GM12875 (cell line): ENCODE measurements at regions not wholly inside any gene's neighbourhood (a gene's known extent, or its start where the extent isn't known, plus 50 kb on each side); places are given as distances from the start of the nearest gene placed in this dataset.

ENCODE experiments used
- H3K4me3 ChIP-seq: one replicate; pipeline ENCODE4 v1.5.1; 2011; ENCODE audit warnings: low read depth, low read length, control low read depth
- TF ChIP-seq, protein P1 (sequence below): IDR thresholded peaks from 2 replicates; pipeline ENCODE4 v1.5.1; 2011; ENCODE audit warnings: low read depth, mild to moderate bottlenecking, control low read depth, inconsistent platforms, low read length, moderate library complexity, borderline replicate concordance; ENCODE audit not compliant: insufficient read depth

DNA sequence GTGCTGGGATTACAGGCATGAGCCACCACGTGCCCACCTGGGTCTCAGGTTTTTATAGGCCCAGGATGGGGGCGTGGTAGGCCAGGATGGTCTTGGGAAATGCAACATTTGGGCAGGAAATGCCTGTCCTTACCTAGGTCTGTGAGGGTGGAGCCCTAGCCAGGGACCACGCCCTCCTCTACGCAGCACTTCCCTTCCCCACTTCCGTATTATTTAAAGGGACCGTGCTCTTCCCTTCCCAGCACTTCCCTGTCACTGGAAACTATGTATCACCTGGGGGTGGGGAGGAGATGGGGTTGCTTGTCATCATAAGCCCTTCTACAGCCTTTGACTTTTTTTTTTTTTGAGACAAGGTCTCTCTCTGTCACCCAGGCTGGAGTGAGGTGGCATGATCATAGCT lies 238.9 kb upstream of the NLRP1 start:
- TF ChIP-seq, protein P1, sequence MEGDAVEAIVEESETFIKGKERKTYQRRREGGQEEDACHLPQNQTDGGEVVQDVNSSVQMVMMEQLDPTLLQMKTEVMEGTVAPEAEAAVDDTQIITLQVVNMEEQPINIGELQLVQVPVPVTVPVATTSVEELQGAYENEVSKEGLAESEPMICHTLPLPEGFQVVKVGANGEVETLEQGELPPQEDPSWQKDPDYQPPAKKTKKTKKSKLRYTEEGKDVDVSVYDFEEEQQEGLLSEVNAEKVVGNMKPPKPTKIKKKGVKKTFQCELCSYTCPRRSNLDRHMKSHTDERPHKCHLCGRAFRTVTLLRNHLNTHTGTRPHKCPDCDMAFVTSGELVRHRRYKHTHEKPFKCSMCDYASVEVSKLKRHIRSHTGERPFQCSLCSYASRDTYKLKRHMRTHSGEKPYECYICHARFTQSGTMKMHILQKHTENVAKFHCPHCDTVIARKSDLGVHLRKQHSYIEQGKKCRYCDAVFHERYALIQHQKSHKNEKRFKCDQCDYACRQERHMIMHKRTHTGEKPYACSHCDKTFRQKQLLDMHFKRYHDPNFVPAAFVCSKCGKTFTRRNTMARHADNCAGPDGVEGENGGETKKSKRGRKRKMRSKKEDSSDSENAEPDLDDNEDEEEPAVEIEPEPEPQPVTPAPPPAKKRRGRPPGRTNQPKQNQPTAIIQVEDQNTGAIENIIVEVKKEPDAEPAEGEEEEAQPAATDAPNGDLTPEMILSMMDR = no peak

DNA sequence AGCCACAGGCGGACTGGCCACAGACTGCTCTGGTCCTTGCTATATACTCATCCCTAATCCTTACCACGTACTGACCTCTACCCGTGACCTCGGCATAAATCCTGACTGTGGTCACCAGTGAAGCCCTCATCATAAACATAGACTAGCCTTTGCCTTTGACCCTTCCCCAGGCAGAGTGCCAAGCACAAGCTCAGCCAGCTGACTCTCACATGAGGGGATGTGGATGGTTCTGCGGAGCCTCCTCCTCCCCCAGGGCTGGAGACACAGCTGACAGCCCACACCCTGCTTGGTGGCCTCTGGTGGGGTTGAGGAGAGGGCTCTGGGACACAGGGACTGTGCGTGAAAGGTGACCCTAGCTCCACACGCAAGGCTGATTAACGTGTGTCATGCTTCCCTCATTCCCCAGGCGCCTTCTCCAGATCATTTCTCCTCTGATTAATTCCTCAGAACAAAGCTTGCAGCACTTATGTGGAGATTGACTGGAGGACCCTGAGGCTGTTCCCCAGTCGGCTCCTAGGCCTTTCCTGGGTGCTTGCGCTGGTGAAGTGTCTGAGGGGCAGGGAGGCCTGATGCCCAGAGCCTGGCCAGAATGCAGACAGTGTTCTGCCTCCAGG lies 241.5 kb upstream of the NLRP1 start:
- TF ChIP-seq, protein P1 = no peak
- H3K4me3 ChIP-seq = no peak overlapping the region

More for the DNA sequence above, 238.9 kb upstream of the NLRP1 start:
- no peak overlapping the region for H3K4me3 ChIP-seq

DNA sequence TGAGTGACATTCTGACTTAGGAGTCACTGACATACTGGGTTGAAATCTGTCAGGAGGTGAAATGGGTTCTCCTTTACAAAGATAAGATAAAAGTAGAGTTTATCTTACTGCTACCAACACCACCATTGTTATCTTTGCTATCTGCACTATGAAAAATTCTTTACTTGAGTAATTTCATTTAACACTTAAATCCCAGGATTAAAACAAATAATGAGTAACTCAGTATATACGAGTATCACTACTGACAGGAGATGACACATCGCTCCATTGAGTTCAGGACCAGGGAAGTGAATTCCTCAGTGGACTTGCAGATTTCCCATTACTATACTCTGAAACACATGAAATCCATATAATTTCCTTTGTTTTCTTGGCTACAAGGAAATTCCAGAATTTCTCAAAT lies 242.1 kb upstream of the NLRP1 start:
- no peak overlapping the region for H3K4me3 ChIP-seq
- TF ChIP-seq, protein P1 = no peak

DNA sequence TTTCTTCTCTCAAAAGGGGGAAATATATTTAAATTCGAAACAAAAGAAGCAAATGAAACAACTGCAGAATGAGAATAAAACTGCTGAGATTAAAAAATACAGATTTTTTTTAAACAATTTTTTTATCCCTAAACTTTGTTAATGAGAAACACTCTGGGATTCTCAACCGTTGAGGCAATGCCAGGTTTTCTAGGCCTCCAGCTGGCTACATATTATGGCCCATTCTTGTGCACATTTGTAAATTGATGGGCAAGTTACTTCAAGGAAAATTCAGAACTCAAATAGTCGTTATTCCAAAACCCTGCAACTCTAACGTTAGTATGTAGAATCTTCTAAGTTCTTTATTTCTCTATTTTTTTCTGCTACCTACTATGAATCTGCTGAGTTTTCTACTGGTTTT lies 239.3 kb upstream of the WSCD1 start:
- TF ChIP-seq, protein P1 = no peak
- no peak overlapping the region for H3K4me3 ChIP-seq

DNA sequence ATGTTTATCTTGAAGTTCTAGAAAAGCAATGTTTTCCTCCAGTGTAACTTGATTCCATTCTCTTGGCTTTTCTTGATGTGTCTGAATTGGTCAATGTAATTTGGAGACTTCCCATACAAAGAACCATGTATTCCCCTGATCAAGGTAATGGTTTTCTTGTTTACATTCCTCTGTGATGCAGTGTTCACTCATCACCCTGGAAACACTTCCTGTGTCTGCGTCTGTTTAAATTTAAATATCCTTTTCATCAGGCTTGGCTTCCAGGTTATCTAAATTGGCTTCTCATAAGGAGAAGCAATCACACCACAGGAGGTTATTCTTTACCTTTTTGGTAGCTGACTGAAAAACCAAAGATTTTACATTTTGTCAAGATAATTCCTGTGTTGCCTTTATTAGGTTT lies 237.3 kb upstream of the WSCD1 start:
- TF ChIP-seq, protein P1 = no peak
- no peak overlapping the region for H3K4me3 ChIP-seq

DNA sequence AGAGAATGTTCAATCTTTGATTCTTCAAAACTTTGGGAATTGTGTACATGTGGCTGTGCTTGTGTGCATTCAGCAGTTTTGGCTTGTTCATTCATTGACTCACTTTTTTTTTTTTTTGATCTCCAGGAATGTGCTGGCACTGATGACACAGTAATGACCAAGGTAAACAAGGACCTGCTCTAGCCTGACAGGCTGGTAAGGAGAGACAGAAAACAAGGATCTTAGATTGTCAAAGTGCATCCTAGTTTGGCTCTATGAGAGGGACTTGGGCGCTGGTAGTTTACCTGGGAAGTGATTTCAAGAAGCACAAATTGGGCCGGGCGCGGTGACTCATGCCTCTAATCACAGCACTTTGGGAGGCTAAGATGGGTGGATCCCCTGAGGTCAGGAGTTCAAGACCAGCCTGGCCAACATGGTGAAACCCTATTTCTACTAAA lies 233.1 kb upstream of the WSCD1 start:
- TF ChIP-seq, protein P1 = no peak
- H3K4me3 ChIP-seq = no peak overlapping the region

DNA sequence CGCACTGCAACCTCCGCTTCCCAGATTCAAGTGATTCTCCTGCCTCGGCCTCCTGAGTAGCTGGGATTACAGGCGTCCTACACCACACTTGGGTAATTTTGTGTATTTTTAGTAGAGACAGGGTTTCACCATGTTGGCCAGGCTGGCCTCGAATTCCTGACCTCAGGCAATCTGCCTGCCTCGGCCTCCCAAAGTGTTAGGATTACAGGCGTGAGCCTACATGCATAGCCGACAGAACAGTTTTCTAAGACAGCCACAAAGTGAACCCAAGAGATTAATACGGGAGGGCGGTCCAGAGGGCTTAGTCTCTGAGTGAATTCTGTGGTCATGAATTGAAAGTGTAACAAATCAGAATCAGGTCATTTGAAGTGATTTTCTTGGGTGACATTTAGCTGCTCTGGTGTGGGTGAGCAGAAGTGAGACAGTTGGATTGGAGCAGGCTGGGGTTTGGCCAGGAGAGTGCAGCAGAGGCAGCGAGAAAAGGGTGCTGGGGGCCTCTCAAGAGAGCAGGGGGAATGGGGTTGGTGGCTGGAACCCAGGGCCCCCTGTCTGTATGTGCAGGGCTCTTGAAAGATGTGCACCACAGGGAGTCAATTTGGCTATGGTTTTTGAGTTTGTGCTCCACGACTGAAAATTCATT lies 231.4 kb upstream of the WSCD1 start:
- TF ChIP-seq, protein P1 = no peak
- H3K4me3 ChIP-seq = no peak overlapping the region
